ENCODE measurements at regions not wholly inside any gene's neighbourhood (a gene's known extent, or its start where the extent isn't known, plus 50 kb on each side); places are given as distances from the start of the nearest gene placed in this dataset.
"Not testable (repeated sequence)": the region's sequence is repeated elsewhere in the genome, so short reads cannot be mapped to it uniquely, and the experiment has no call there.

GRCh38 chr15:79157631-79158592, 67.3 kb upstream of the RASGRF1 start:
- H3K79me2 ChIP-seq (ENCODE audit: control insufficient read depth, insufficient read depth, low read length, unreplicated experiment) = no peaks in the 10 kb centered on the region
- H3K4me1 ChIP-seq (ENCODE audit: control insufficient read depth, insufficient read depth, low read length, unreplicated experiment) = no peaks in the 10 kb centered on the region
- H3K27ac ChIP-seq (ENCODE audit: low read depth, low read length) = no peak overlapping the region
- H2AFZ ChIP-seq (ENCODE audit: low read length, unreplicated experiment) = no peak overlapping the region
- no peaks in the 10 kb centered on the region for H3K36me3 ChIP-seq (ENCODE audit: insufficient read depth, low read length)
- peaks cover 23% of the 10 kb centered on the region for H3K27me3 ChIP-seq (ENCODE audit: insufficient read depth, low read length)
- no peak overlapping the region for H3K4me3 ChIP-seq (ENCODE audit: low read depth, low read length)

- Histone ChIP-seq H3K4me1 (ENCODE audit: control insufficient read depth, insufficient read depth, low read length, unreplicated experiment) (no peaks in the 10 kb centered on the region), H3K79me2 (ENCODE audit: control insufficient read depth, insufficient read depth, low read length, unreplicated experiment) (no peaks in the 10 kb centered on the region), H3K27me3 (ENCODE audit: insufficient read depth, low read length) (peaks cover 24% of the 10 kb centered on the region), H3K36me3 (ENCODE audit: insufficient read depth, low read length) (no peaks in the 10 kb centered on the region), H3K4me3 (ENCODE audit: low read depth, low read length) (no peak overlapping the region), H2AFZ (ENCODE audit: low read length, unreplicated experiment) (no peak overlapping the region), H3K27ac (ENCODE audit: low read depth, low read length) (no peak overlapping the region)
Observed at GRCh38 chr15:79156704-79157375, 66.3 kb upstream of the RASGRF1 start.

- H3K4me3 ChIP-seq (ENCODE audit: low read depth, low read length) = no peak overlapping the region
- H2AFZ ChIP-seq (ENCODE audit: low read length, unreplicated experiment) = no peak overlapping the region
- no peaks in the 10 kb centered on the region for H3K4me1 ChIP-seq (ENCODE audit: control insufficient read depth, insufficient read depth, low read length, unreplicated experiment)
- no peaks in the 10 kb centered on the region for H3K36me3 ChIP-seq (ENCODE audit: insufficient read depth, low read length)
- H3K79me2 ChIP-seq (ENCODE audit: control insufficient read depth, insufficient read depth, low read length, unreplicated experiment) = no peaks in the 10 kb centered on the region
- H3K27ac ChIP-seq (ENCODE audit: low read depth, low read length) = no peak overlapping the region
- peaks cover 24% of the 10 kb centered on the region for H3K27me3 ChIP-seq (ENCODE audit: insufficient read depth, low read length)
Observed at GRCh38 chr15:79154483-79155135, 64.0 kb upstream of the RASGRF1 start.

- H3K4me3 ChIP-seq (ENCODE audit: low read depth, low read length); H3K79me2 ChIP-seq (ENCODE audit: control insufficient read depth, insufficient read depth, low read length, unreplicated experiment); H2AFZ ChIP-seq (ENCODE audit: low read length, unreplicated experiment); H3K36me3 ChIP-seq (ENCODE audit: insufficient read depth, low read length); H3K27me3 ChIP-seq (ENCODE audit: insufficient read depth, low read length); H3K4me1 ChIP-seq (ENCODE audit: control insufficient read depth, insufficient read depth, low read length, unreplicated experiment); H3K27ac ChIP-seq (ENCODE audit: low read depth, low read length): not testable (repeated sequence)
Observed at GRCh38 chr15:79144290-79144689, 53.7 kb upstream of the RASGRF1 start.

GRCh38 chr15:79140846-79141570, 50.4 kb upstream of the RASGRF1 start:
- H3K27ac ChIP-seq (ENCODE audit: low read depth, low read length) = no peak overlapping the region
- H2AFZ ChIP-seq (ENCODE audit: low read length, unreplicated experiment) = no peak overlapping the region
- no peaks in the 10 kb centered on the region for H3K4me1 ChIP-seq (ENCODE audit: control insufficient read depth, insufficient read depth, low read length, unreplicated experiment)
- no peak overlapping the region for H3K4me3 ChIP-seq (ENCODE audit: low read depth, low read length)
- no peaks in the 10 kb centered on the region for H3K79me2 ChIP-seq (ENCODE audit: control insufficient read depth, insufficient read depth, low read length, unreplicated experiment)
- peaks cover 27% of the 10 kb centered on the region for H3K27me3 ChIP-seq (ENCODE audit: insufficient read depth, low read length)
- H3K36me3 ChIP-seq (ENCODE audit: insufficient read depth, low read length) = no peaks in the 10 kb centered on the region
